ENCODE measurements at regions not wholly inside any gene's neighbourhood (a gene's known extent, or its start where the extent isn't known, plus 50 kb on each side); places are given as distances from the start of the nearest gene placed in this dataset.
"Not testable (repeated sequence)": the region's sequence is repeated elsewhere in the genome, so short reads cannot be mapped to it uniquely, and the experiment has no call there.

GRCh38 chr13:50466456-50466855 is 377.0 kb downstream of the DLEU7 start:
- Histone ChIP-seq H3K4me3 (ENCODE audit: low read depth in 1 of 3, low read length in 3 of 3) (no peak overlapping the region), H3K4me1 (ENCODE audit: control insufficient read depth in 3 of 3, insufficient read depth in 2 of 3, low read depth in 1 of 3, low read length in 2 of 3) (no peaks in the 10 kb centered on the region), H3K9me3 (ENCODE audit: control insufficient read depth in 2 of 2, insufficient read depth in 1 of 2, low read depth in 1 of 2, low read length in 1 of 2) (no peaks in the 10 kb centered on the region), H3K27me3 (ENCODE audit: control insufficient read depth in 3 of 3, insufficient read depth in 3 of 3, low read length in 3 of 3) (no peaks in the 10 kb centered on the region), H3K36me3 (ENCODE audit: control insufficient read depth in 3 of 3, insufficient read depth in 2 of 3, low read depth in 1 of 3, low read length in 3 of 3) (no peaks in the 10 kb centered on the region), H3K27ac (ENCODE audit: low read depth in 1 of 3, low read length in 2 of 3) (no peak overlapping the region)
- WGBS, 3 donors: 82 to 88% (median 87%) methylated on average over 6 of the region's 6 CpGs
- DNase-seq (no peak), FAIRE-seq (no peak)

DNA sequence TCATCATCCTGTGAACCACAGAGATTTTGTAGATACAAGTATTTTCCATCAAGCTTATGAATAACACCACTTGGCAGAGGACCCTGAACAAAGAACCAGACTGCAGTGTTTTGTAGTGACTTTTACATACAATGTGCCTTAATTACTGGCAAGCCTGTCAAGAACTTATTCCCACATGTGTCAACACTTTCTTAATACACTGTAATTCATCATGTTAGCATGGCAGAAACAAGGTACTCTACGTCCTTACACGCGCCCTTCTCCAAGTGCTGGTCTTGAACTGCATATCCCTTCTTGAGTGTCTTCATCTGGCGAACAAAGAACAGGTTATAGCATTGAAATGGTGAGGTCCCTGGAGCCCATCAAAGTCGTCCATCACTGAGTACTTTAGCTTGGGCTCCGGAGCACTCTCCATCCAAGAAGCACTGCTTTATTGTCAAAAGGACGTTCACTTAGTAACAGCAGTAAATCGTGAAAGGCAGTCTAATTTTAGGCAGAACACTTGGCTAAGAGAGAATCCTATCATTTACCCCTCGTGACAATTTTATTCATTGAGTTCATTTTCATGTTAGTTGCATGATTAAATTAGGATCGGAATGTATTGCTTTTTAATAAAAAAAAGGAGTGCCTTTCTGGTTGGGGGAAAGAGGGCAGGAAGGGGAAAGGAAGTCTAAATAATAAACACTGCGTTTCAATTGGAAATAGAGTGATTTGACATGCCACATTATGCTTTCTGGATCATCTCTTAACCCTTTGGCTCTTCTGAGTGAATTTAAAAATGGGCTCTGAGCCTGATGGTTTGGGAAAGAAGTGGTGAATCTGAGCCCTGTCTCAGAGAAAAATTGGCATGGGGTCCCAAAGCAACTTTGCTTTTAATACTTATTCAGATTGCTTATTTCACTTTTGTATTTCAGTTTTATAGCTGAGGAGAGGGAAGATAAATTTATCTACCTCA is 376.1 kb downstream of the DLEU7 start:
- FAIRE-seq (no peak), DNase-seq (no peak)
- 71 to 88% (median 87%) methylated on average over 11 of the region's 11 CpGs for WGBS, 3 donors
- Histone ChIP-seq H3K27me3 (ENCODE audit: control insufficient read depth in 3 of 3, insufficient read depth in 3 of 3, low read length in 3 of 3) (no peaks in the 10 kb centered on the region), H3K27ac (ENCODE audit: low read depth in 1 of 3, low read length in 2 of 3) (no peak overlapping the region), H3K36me3 (ENCODE audit: control insufficient read depth in 3 of 3, insufficient read depth in 2 of 3, low read depth in 1 of 3, low read length in 3 of 3) (no peaks in the 10 kb centered on the region), H3K4me3 (ENCODE audit: low read depth in 1 of 3, low read length in 3 of 3) (no peak overlapping the region), H3K9me3 (ENCODE audit: control insufficient read depth in 2 of 2, insufficient read depth in 1 of 2, low read depth in 1 of 2, low read length in 1 of 2) (no peaks in the 10 kb centered on the region), H3K4me1 (ENCODE audit: control insufficient read depth in 3 of 3, insufficient read depth in 2 of 3, low read depth in 1 of 3, low read length in 2 of 3) (no peaks in the 10 kb centered on the region)

DNA sequence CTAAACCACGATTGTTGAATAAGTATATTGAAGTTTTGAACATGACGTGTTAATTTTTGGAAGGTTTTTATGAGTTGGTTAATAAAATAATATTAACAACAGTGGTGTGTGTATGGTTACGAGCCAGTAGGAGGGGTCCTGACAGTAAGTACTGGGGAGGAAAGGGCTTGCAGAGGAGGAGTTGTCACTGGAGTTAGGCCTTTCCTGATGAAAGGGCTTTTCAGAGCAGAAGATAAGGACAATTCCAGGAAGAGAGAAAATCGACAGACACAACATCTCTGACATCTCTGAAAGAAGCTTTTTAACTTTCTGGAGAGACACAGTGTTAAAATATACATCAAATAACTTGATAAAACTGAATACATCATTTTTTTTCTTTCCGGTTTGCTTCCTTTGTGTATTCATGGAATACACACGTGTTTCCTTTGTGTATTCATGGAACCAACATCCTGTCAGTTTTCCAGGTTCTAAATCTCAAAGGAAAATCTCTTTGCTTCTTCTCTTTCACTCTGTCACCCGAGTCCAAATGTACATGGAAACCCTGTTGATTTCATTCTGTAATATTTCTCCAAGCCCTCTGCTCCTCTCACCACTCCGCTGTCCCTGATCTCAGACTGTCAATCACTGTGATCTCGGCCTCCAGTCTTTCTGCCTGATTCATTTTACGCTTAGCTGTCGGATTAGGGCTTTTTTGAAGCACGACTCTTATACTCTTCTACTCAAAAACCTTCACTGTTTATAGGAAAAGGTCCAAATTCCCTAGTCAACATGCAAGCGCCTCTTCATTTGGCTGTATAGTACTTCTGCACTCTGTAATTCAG is 374.4 kb downstream of the DLEU7 start:
- no peak overlapping the region for H3K4me3 ChIP-seq (ENCODE audit: low read depth in 1 of 3, low read length in 3 of 3)
- H3K9me3 ChIP-seq (ENCODE audit: control insufficient read depth in 2 of 2, insufficient read depth in 1 of 2, low read depth in 1 of 2, low read length in 1 of 2): no peaks in the 10 kb centered on the region
- no peak overlapping the region for H3K27ac ChIP-seq (ENCODE audit: low read depth in 1 of 3, low read length in 2 of 3)
- no peaks in the 10 kb centered on the region for H3K4me1 ChIP-seq (ENCODE audit: control insufficient read depth in 3 of 3, insufficient read depth in 2 of 3, low read depth in 1 of 3, low read length in 2 of 3)
- FAIRE-seq (no peak), DNase-seq (no peak)
- whole genome bisulfite sequencing, 3 donors: 80 to 85% (median 84%) methylated on average over 13 of the region's 13 CpGs
- H3K27me3 ChIP-seq (ENCODE audit: control insufficient read depth in 3 of 3, insufficient read depth in 3 of 3, low read length in 3 of 3): no peaks in the 10 kb centered on the region
- no peaks in the 10 kb centered on the region for H3K36me3 ChIP-seq (ENCODE audit: control insufficient read depth in 3 of 3, insufficient read depth in 2 of 3, low read depth in 1 of 3, low read length in 3 of 3)

- not testable (repeated sequence) for H3K27me3 ChIP-seq (ENCODE audit: control insufficient read depth in 3 of 3, insufficient read depth in 3 of 3, low read length in 3 of 3); H3K4me1 ChIP-seq (ENCODE audit: control insufficient read depth in 3 of 3, insufficient read depth in 2 of 3, low read depth in 1 of 3, low read length in 2 of 3); H3K27ac ChIP-seq (ENCODE audit: low read depth in 1 of 3, low read length in 2 of 3); DNase-seq; FAIRE-seq; H3K9me3 ChIP-seq (ENCODE audit: control insufficient read depth in 2 of 2, insufficient read depth in 1 of 2, low read depth in 1 of 2, low read length in 1 of 2); H3K36me3 ChIP-seq (ENCODE audit: control insufficient read depth in 3 of 3, insufficient read depth in 2 of 3, low read depth in 1 of 3, low read length in 3 of 3); H3K4me3 ChIP-seq (ENCODE audit: low read depth in 1 of 3, low read length in 3 of 3)
- 96 to 100% (median 100%) methylated on average over 1 of the region's 3 CpGs for WGBS, 3 donors
Observed at GRCh38 chr13:50473050-50473449, 370.4 kb downstream of the DLEU7 start.

- H3K4me3 ChIP-seq (ENCODE audit: low read depth in 1 of 3, low read length in 3 of 3): no peak overlapping the region
- no peaks in the 10 kb centered on the region for H3K9me3 ChIP-seq (ENCODE audit: control insufficient read depth in 2 of 2, insufficient read depth in 1 of 2, low read depth in 1 of 2, low read length in 1 of 2)
- FAIRE-seq (no peak), DNase-seq (no peak)
- no peaks in the 10 kb centered on the region for H3K36me3 ChIP-seq (ENCODE audit: control insufficient read depth in 3 of 3, insufficient read depth in 2 of 3, low read depth in 1 of 3, low read length in 3 of 3)
- H3K27me3 ChIP-seq (ENCODE audit: control insufficient read depth in 3 of 3, insufficient read depth in 3 of 3, low read length in 3 of 3): no peaks in the 10 kb centered on the region
- H3K27ac ChIP-seq (ENCODE audit: low read depth in 1 of 3, low read length in 2 of 3): no peak overlapping the region
- no peaks in the 10 kb centered on the region for H3K4me1 ChIP-seq (ENCODE audit: control insufficient read depth in 3 of 3, insufficient read depth in 2 of 3, low read depth in 1 of 3, low read length in 2 of 3)
- 87 to 89% (median 88%) methylated on average over 2 of the region's 2 CpGs for WGBS, 3 donors
Observed at GRCh38 chr13:50474088-50474662, 369.3 kb downstream of the DLEU7 start.

DNA sequence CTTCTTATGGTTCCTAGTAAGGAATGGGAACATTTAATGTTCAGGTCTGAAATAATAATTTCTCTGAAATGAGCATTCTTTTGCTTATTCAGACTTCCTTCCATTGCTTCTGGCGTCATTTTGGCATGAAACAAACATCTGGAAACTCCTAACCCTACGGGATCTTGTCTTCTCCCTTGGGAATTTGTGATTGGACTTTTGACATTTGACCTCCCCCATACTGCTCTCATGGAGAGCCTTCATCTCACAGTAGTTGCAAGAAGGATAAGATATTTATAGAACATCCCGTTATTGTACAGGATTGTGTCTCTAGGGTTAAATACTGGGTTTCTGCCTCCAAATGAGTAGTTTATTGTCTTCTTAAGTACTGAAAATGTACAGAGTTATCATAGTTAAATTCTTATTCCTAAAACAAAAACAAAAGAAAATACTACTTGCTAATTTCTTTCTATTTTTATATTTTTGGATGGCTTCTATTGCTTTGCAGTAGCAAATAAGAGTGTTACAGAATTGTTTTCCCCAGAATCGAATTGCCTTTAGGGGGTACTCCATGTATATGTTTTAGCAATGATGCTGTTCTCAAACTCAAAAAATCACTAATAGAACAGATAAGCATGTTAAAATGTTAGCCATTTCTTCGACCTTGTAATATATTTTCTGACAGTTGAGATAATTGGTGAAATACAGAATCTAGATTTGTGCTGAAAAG is 366.8 kb downstream of the DLEU7 start:
- Histone ChIP-seq H3K4me3 (ENCODE audit: low read depth in 1 of 3, low read length in 3 of 3) (no peak overlapping the region), H3K4me1 (ENCODE audit: control insufficient read depth in 3 of 3, insufficient read depth in 2 of 3, low read depth in 1 of 3, low read length in 2 of 3) (no peaks in the 10 kb centered on the region), H3K9me3 (ENCODE audit: control insufficient read depth in 2 of 2, insufficient read depth in 1 of 2, low read depth in 1 of 2, low read length in 1 of 2) (no peaks in the 10 kb centered on the region), H3K27ac (ENCODE audit: low read depth in 1 of 3, low read length in 2 of 3) (no peak overlapping the region), H3K36me3 (ENCODE audit: control insufficient read depth in 3 of 3, insufficient read depth in 2 of 3, low read depth in 1 of 3, low read length in 3 of 3) (no peaks in the 10 kb centered on the region), H3K27me3 (ENCODE audit: control insufficient read depth in 3 of 3, insufficient read depth in 3 of 3, low read length in 3 of 3) (no peaks in the 10 kb centered on the region)
- WGBS, 3 donors: 70 to 79% (median 74%) methylated on average over 5 of the region's 5 CpGs
- FAIRE-seq (no peak), DNase-seq (no peak)

- Histone ChIP-seq H3K4me1 (ENCODE audit: control insufficient read depth in 3 of 3, insufficient read depth in 2 of 3, low read depth in 1 of 3, low read length in 2 of 3) (no peaks in the 10 kb centered on the region), H3K36me3 (ENCODE audit: control insufficient read depth in 3 of 3, insufficient read depth in 2 of 3, low read depth in 1 of 3, low read length in 3 of 3) (no peaks in the 10 kb centered on the region), H3K4me3 (ENCODE audit: low read depth in 1 of 3, low read length in 3 of 3) (no peak overlapping the region), H3K27me3 (ENCODE audit: control insufficient read depth in 3 of 3, insufficient read depth in 3 of 3, low read length in 3 of 3) (no peaks in the 10 kb centered on the region), H3K27ac (ENCODE audit: low read depth in 1 of 3, low read length in 2 of 3) (no peak overlapping the region), H3K9me3 (ENCODE audit: control insufficient read depth in 2 of 2, insufficient read depth in 1 of 2, low read depth in 1 of 2, low read length in 1 of 2) (no peaks in the 10 kb centered on the region)
- no peak for FAIRE-seq
- no peak for DNase-seq
Observed at GRCh38 chr13:50481936-50482335, 361.6 kb downstream of the DLEU7 start.

- WGBS, 3 donors: 75 to 77% (median 77%) methylated on average over 3 of the region's 3 CpGs
- H3K4me1 ChIP-seq (ENCODE audit: control insufficient read depth in 3 of 3, insufficient read depth in 2 of 3, low read depth in 1 of 3, low read length in 2 of 3): no peaks in the 10 kb centered on the region
- no peak for FAIRE-seq
- H3K4me3 ChIP-seq (ENCODE audit: low read depth in 1 of 3, low read length in 3 of 3): no peak overlapping the region
- no peaks in the 10 kb centered on the region for H3K27me3 ChIP-seq (ENCODE audit: control insufficient read depth in 3 of 3, insufficient read depth in 3 of 3, low read length in 3 of 3)
- no peak for DNase-seq
- no peaks in the 10 kb centered on the region for H3K9me3 ChIP-seq (ENCODE audit: control insufficient read depth in 2 of 2, insufficient read depth in 1 of 2, low read depth in 1 of 2, low read length in 1 of 2)
- H3K36me3 ChIP-seq (ENCODE audit: control insufficient read depth in 3 of 3, insufficient read depth in 2 of 3, low read depth in 1 of 3, low read length in 3 of 3): no peaks in the 10 kb centered on the region
- no peak overlapping the region for H3K27ac ChIP-seq (ENCODE audit: low read depth in 1 of 3, low read length in 2 of 3)
Observed at GRCh38 chr13:50483416-50483815, 360.1 kb downstream of the DLEU7 start.
